ENCODE measurements at regions not wholly inside any gene's neighbourhood (a gene's known extent, or its start where the extent isn't known, plus 50 kb on each side); places are given as distances from the start of the nearest gene placed in this dataset.

DNA sequence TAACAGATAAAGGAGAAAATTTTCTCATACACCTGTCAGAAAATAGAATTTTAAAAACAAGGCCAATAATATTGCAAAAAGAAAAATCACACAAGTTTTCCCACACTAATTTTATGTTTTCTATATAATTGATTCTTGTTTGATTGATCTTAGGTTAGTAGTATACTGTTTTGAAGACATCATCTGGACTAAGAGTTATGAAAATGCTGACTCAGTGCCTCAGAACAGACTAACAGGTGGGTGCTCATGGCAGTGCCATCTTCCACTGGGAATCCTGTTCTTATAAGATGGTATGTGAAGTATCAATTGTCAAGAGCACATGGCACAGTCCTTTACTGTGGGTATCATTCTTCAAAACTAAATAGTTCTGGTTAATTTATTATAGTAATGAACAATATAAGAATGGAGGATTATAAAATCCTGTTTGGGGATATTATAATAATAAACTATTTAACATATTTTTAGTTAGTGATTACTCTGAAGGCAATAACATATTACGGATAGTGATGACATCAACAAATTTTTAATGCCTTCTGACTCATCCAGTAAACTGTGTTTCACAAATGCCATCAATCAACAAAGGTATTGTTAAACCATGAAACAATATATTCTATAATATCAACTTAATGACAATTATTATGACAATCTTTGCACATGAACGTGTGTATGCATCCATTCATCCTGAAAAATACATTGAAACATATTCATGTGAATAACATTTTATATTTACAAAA is 384.6 kb upstream of the KHDRBS2 start:
- Histone ChIP-seq H3K27me3 (ENCODE audit: control insufficient read depth, insufficient read depth, low read length) (no peaks in the 10 kb centered on the region), H3K36me3 (ENCODE audit: control insufficient read depth, insufficient read depth, low read length) (no peaks in the 10 kb centered on the region), H3K4me3 (ENCODE audit: low read depth, low read length) (no peak overlapping the region)
- DNase-seq (ENCODE audit: low read depth) (no peak), FAIRE-seq (no peak)
- no peak for TF ChIP-seq CTCF (IDR thresholded peaks at IDR 0.05; ENCODE audit: insufficient read depth, low read length, severe bottlenecking)

DNA sequence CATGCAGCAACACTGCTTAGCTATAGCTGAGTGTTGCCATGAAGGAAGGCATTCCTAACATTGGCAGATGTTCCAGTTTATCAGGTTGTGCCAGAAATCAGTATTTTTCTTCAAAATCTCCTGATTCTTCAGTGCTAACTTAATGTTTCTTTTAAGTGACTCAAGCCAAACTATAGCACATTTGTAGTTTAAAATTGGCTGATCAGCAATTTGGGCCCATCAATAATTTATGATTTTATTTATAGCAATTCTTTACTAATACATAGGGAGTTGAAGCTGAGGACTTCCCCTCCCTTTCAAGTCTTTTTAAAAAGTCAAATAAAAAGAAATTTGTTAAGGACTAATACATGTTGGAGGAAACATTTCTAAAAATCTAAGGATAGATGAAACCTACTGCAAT is 383.8 kb upstream of the KHDRBS2 start:
- Histone ChIP-seq H3K27me3 (ENCODE audit: control insufficient read depth, insufficient read depth, low read length) (no peaks in the 10 kb centered on the region), H3K36me3 (ENCODE audit: control insufficient read depth, insufficient read depth, low read length) (no peaks in the 10 kb centered on the region), H3K4me3 (ENCODE audit: low read depth, low read length) (no peak overlapping the region)
- FAIRE-seq, result no peak
- no peak for DNase-seq (ENCODE audit: low read depth)
- TF ChIP-seq CTCF (IDR thresholded peaks at IDR 0.05; ENCODE audit: insufficient read depth, low read length, severe bottlenecking), result no peak

DNA sequence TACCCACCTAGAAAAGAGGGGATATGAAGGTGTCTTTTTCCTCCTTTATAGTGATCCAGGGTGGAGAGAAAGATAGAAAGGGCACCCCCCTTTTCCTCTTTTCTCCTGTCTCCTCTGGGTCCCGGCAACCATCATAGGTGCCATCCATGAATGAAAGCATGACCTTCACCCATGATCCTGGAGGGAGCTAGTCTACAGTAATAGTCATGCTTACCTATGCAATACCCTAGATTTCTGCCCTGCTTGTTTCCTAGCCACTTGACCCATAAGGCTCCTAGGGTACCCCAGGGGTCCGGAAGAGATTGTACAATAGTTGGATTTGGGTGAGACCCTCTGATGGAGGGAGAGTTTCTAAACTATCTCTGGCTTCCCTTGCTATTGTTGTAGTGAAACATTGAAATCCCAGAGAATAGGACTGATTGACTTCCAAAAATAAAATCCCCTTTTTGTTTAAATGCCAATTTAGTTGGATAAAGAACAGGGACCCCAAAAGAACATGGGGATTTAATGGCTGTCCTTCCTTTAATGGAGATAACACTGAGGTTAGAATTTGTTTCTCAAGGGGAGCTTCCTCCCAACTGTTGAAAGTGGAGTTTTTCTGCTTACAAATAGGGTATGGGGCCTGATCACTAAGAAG is 366.8 kb upstream of the KHDRBS2 start:
- Histone ChIP-seq H3K4me3 (ENCODE audit: low read depth, low read length) (no peak overlapping the region), H3K36me3 (ENCODE audit: control insufficient read depth, insufficient read depth, low read length) (no peaks in the 10 kb centered on the region), H3K27me3 (ENCODE audit: control insufficient read depth, insufficient read depth, low read length) (no peaks in the 10 kb centered on the region)
- DNase-seq (ENCODE audit: low read depth) (no peak), FAIRE-seq (no peak)
- no peak for TF ChIP-seq CTCF (IDR thresholded peaks at IDR 0.05; ENCODE audit: insufficient read depth, low read length, severe bottlenecking)

DNA sequence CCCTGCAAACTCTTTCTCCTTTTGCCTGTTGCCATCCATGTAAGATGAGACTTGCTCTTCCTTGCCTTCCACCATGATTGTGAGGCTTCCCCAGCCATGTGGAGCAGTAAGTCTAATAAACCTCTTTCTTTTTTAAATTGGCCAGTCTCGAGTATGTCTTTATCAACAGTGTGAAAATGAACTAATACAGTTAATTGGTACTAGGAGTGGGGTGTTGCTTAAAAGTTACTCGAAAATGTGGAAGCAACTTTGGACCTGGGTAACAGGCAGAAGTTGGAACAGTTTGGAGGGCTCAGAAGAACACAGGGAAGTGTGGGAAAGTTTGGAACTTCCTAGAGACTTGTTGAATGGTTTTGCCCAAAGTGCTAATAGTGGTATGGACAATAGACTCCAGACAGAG is 359.2 kb upstream of the KHDRBS2 start:
- DNase-seq (ENCODE audit: low read depth) (no peak), FAIRE-seq (no peak)
- Histone ChIP-seq H3K4me3 (ENCODE audit: low read depth, low read length) (no peak overlapping the region), H3K27me3 (ENCODE audit: control insufficient read depth, insufficient read depth, low read length) (no peaks in the 10 kb centered on the region), H3K36me3 (ENCODE audit: control insufficient read depth, insufficient read depth, low read length) (no peaks in the 10 kb centered on the region)
- no peak for TF ChIP-seq CTCF (IDR thresholded peaks at IDR 0.05; ENCODE audit: insufficient read depth, low read length, severe bottlenecking)

DNA sequence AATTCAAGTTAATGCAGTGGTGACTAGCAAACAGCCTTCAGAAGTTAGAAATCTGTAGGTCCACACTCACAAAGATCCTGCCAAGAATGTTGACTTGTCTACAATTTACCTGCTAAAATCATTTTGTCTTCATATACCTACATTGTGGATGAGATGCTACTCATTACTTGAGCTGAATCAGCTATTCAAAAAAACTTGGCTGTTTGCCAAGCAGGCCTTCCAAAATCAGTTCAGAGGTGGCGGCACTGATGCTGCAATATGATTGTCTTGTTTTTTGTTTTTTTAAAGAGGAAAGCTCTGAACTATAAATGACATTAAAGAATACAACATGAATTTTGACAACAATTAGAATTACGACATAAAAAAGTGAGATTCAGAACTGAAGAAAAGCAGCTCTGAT is 354.7 kb upstream of the KHDRBS2 start:
- TF ChIP-seq CTCF (IDR thresholded peaks at IDR 0.05; ENCODE audit: insufficient read depth, low read length, severe bottlenecking), result no peak
- DNase-seq (ENCODE audit: low read depth) (no peak), FAIRE-seq (no peak)
- Histone ChIP-seq H3K27me3 (ENCODE audit: control insufficient read depth, insufficient read depth, low read length) (no peaks in the 10 kb centered on the region), H3K36me3 (ENCODE audit: control insufficient read depth, insufficient read depth, low read length) (no peaks in the 10 kb centered on the region), H3K4me3 (ENCODE audit: low read depth, low read length) (no peak overlapping the region)

Data from bronchial epithelial cell (primary cell).